GM12873 (cell line): ENCODE measurements at regions not wholly inside any gene's neighbourhood (a gene's known extent, or its start where the extent isn't known, plus 50 kb on each side); places are given as distances from the start of the nearest gene placed in this dataset.

ENCODE experiments used
- CTCF ChIP-seq: IDR thresholded peaks from 2 replicates; pipeline ENCODE4 v1.5.1; 2012; ENCODE audit warnings: low read depth, mild to moderate bottlenecking, moderate library complexity, low read length, control low read depth; ENCODE audit not compliant: insufficient read depth; ENCODE audit errors: missing control alignments

- TF ChIP-seq CTCF, result no peak
These were observed 1243.1 kb downstream of the GATA3 start for GRCh38 chr10:9297580-9297979.

GRCh38 chr10:9299966-9300365 lies 1245.5 kb downstream of the GATA3 start:
- no peak for TF ChIP-seq CTCF

GRCh38 chr10:9301148-9301547 lies 1246.7 kb downstream of the GATA3 start:
- no peak for TF ChIP-seq CTCF

GRCh38 chr10:9301554-9301953 lies 1247.1 kb downstream of the GATA3 start:
- no peak for TF ChIP-seq CTCF

GRCh38 chr10:9302140-9302746 lies 1247.8 kb downstream of the GATA3 start:
- TF ChIP-seq CTCF, result peak; percentile 17

- TF ChIP-seq CTCF, result peak; percentile 44
These were observed 1250.6 kb downstream of the GATA3 start for GRCh38 chr10:9305018-9305655.

GRCh38 chr10:9311702-9312499 lies 1257.4 kb downstream of the GATA3 start:
- TF ChIP-seq CTCF, result no peak
